Natural killer cell treated with Interleukin-12 subunit alpha and Interleukin-12 subunit beta and Interleukin-15 and Interleukin-18, amount 100 ng/mL, for 72 hours (primary cell): ENCODE measurements at regions not wholly inside any gene's neighbourhood (a gene's known extent, or its start where the extent isn't known, plus 50 kb on each side); places are given as distances from the start of the nearest gene placed in this dataset.
"Not testable (repeated sequence)": the region's sequence is repeated elsewhere in the genome, so short reads cannot be mapped to it uniquely, and the experiment has no call there.

Experiments
- ATAC-seq, 2 donors: fragments of 150-1000 bp; cut with Tn5 transposase in 1 of 2; sonication (Bioruptor Pico), chemical (Tn5 transposase) in 1 of 2; 2 replicates each; pipeline ENCODE4 v1.10.0; 2021
- DNase-seq: peaks from one replicate; pipeline ENCODE4 v3.0.0; 2022; ENCODE audit warnings: low spot score
- H3K27ac Mint-ChIP-seq, 2 donors: 1 replicate in 1 of 2; 2 replicates in 1 of 2; pipeline ENCODE4 v1.8.0; 2022; ENCODE audit warnings: mixed read lengths in 2 of 2, mild to moderate bottlenecking in 1 of 2, moderate library complexity in 1 of 2
- H3K27me3 Mint-ChIP-seq, 2 donors: 1 replicate in 1 of 2; 2 replicates in 1 of 2; pipeline ENCODE4 v1.8.0; 2022; ENCODE audit warnings: mixed read lengths in 2 of 2
- H3K36me3 Mint-ChIP-seq: one replicate; pipeline ENCODE4 v1.8.0; 2022; ENCODE audit warnings: mixed read lengths
- H3K4me1 Mint-ChIP-seq, 2 donors: 1 replicate in 1 of 2; 2 replicates in 1 of 2; pipeline ENCODE4 v1.8.0; 2022; ENCODE audit warnings: low read depth in 2 of 2, mixed read lengths in 2 of 2, mild to moderate bottlenecking in 1 of 2
- H3K4me3 Mint-ChIP-seq: one replicate; pipeline ENCODE4 v1.8.0; 2022; ENCODE audit warnings: mixed read lengths
- H3K9me3 Mint-ChIP-seq: 2 replicates; pipeline ENCODE4 v1.8.0; 2022; ENCODE audit warnings: mixed read lengths

- Mint-ChIP-seq H3K27ac (no peak overlapping the region), H3K4me1 (no peaks in the 10 kb centered on the region), H3K4me3 (no peak overlapping the region), H3K27me3 (no peaks in the 10 kb centered on the region), H3K9me3 (peaks cover 10% of the 10 kb centered on the region), H3K36me3 (no peaks in the 10 kb centered on the region)
- DNase-seq (no peak), ATAC-seq (no peak)
These were observed 55.1 kb downstream of the TTC6 start for GRCh38 chr14:37650356-37651037.

- H3K4me3 Mint-ChIP-seq = no peak overlapping the region
- DNase-seq (no peak), ATAC-seq (no peak)
- peaks cover 13% of the 10 kb centered on the region for H3K9me3 Mint-ChIP-seq
- H3K4me1 Mint-ChIP-seq = no peaks in the 10 kb centered on the region
- no peaks in the 10 kb centered on the region for H3K36me3 Mint-ChIP-seq
- H3K27me3 Mint-ChIP-seq = no peaks in the 10 kb centered on the region
- H3K27ac Mint-ChIP-seq = no peak overlapping the region
These were observed 56.6 kb downstream of the TTC6 start for GRCh38 chr14:37652042-37652441.

GRCh38 chr14:37655418-37655817 lies 60.0 kb downstream of the TTC6 start:
- no peak for ATAC-seq
- H3K4me3 Mint-ChIP-seq = no peak overlapping the region
- H3K27ac Mint-ChIP-seq = no peak overlapping the region
- no peaks in the 10 kb centered on the region for H3K27me3 Mint-ChIP-seq
- H3K9me3 Mint-ChIP-seq = peaks cover 18% of the 10 kb centered on the region
- no peak for DNase-seq
- no peaks in the 10 kb centered on the region for H3K4me1 Mint-ChIP-seq
- no peaks in the 10 kb centered on the region for H3K36me3 Mint-ChIP-seq

GRCh38 chr14:37658156-37658555 lies 62.7 kb downstream of the TTC6 start:
- Mint-ChIP-seq H3K27me3 (no peaks in the 10 kb centered on the region), H3K27ac (no peak overlapping the region), H3K4me3 (no peak overlapping the region), H3K9me3 (peaks cover 17% of the 10 kb centered on the region), H3K36me3 (no peaks in the 10 kb centered on the region), H3K4me1 (no peaks in the 10 kb centered on the region)
- ATAC-seq = no peak
- DNase-seq = no peak

- H3K27me3 Mint-ChIP-seq = no peaks in the 10 kb centered on the region
- peaks cover 12% of the 10 kb centered on the region for H3K9me3 Mint-ChIP-seq
- H3K36me3 Mint-ChIP-seq = no peaks in the 10 kb centered on the region
- ATAC-seq (no peak), DNase-seq (no peak)
- H3K27ac Mint-ChIP-seq = no peak overlapping the region
- no peak overlapping the region for H3K4me3 Mint-ChIP-seq
- H3K4me1 Mint-ChIP-seq = no peaks in the 10 kb centered on the region
These were observed 68.1 kb downstream of the TTC6 start for GRCh38 chr14:37663498-37663897.

- Mint-ChIP-seq H3K27ac (no peak overlapping the region), H3K27me3 (no peaks in the 10 kb centered on the region), H3K9me3 (peaks cover 13% of the 10 kb centered on the region), H3K4me1 (no peaks in the 10 kb centered on the region), H3K36me3 (no peaks in the 10 kb centered on the region), H3K4me3 (no peak overlapping the region)
- DNase-seq (no peak), ATAC-seq (no peak)
These were observed 70.0 kb downstream of the TTC6 start for GRCh38 chr14:37665479-37665878.

- DNase-seq (no peak), ATAC-seq (no peak)
- H3K4me1 Mint-ChIP-seq = no peaks in the 10 kb centered on the region
- H3K36me3 Mint-ChIP-seq = no peaks in the 10 kb centered on the region
- H3K9me3 Mint-ChIP-seq = peaks cover 11% of the 10 kb centered on the region
- H3K27ac Mint-ChIP-seq = no peak overlapping the region
- H3K27me3 Mint-ChIP-seq = no peaks in the 10 kb centered on the region
- no peak overlapping the region for H3K4me3 Mint-ChIP-seq
These were observed 70.5 kb downstream of the TTC6 start for GRCh38 chr14:37665951-37666350.

GRCh38 chr14:37668646-37669045 lies 73.2 kb downstream of the TTC6 start:
- H3K36me3 Mint-ChIP-seq = no peaks in the 10 kb centered on the region
- DNase-seq (no peak), ATAC-seq (no peak)
- H3K27me3 Mint-ChIP-seq = no peaks in the 10 kb centered on the region
- H3K4me1 Mint-ChIP-seq = no peaks in the 10 kb centered on the region
- peaks cover 8% of the 10 kb centered on the region for H3K9me3 Mint-ChIP-seq
- H3K27ac Mint-ChIP-seq = no peak overlapping the region
- H3K4me3 Mint-ChIP-seq = no peak overlapping the region

- Mint-ChIP-seq H3K27me3 (no peaks in the 10 kb centered on the region), H3K4me3 (no peak overlapping the region), H3K36me3 (no peaks in the 10 kb centered on the region), H3K9me3 (peaks cover 4% of the 10 kb centered on the region), H3K4me1 (no peaks in the 10 kb centered on the region), H3K27ac (no peak overlapping the region)
- DNase-seq (no peak), ATAC-seq (no peak)
These were observed 73.8 kb downstream of the TTC6 start for GRCh38 chr14:37669242-37669641.

- Mint-ChIP-seq H3K27ac (no peak overlapping the region), H3K36me3 (no peaks in the 10 kb centered on the region)
These were observed 78.0 kb downstream of the TTC6 start for GRCh38 chr14:37673439-37673838.

GRCh38 chr14:37678916-37679315 lies 83.5 kb downstream of the TTC6 start:
- DNase-seq (no peak), ATAC-seq (no peak)
- Mint-ChIP-seq H3K36me3 (no peaks in the 10 kb centered on the region), H3K27me3 (no peaks in the 10 kb centered on the region), H3K9me3 (peaks cover 15% of the 10 kb centered on the region), H3K4me3 (no peak overlapping the region), H3K27ac (no peak overlapping the region), H3K4me1 (no peaks in the 10 kb centered on the region)

More at GRCh38 chr14:37673439-37673838, 78.0 kb downstream of the TTC6 start:
- H3K27me3 Mint-ChIP-seq = no peaks in the 10 kb centered on the region
- DNase-seq = no peak
- H3K9me3 Mint-ChIP-seq = peaks cover 12% of the 10 kb centered on the region
- no peaks in the 10 kb centered on the region for H3K4me1 Mint-ChIP-seq
- no peak overlapping the region for H3K4me3 Mint-ChIP-seq
- no peak for ATAC-seq

- Mint-ChIP-seq H3K27me3 (no peaks in the 10 kb centered on the region), H3K36me3 (no peaks in the 10 kb centered on the region), H3K4me1 (no peaks in the 10 kb centered on the region), H3K9me3 (peaks cover 17% of the 10 kb centered on the region), H3K4me3 (no peak overlapping the region), H3K27ac (no peak overlapping the region)
- ATAC-seq = no peak
- no peak for DNase-seq
These were observed 86.1 kb downstream of the TTC6 start for GRCh38 chr14:37681486-37681885.

GRCh38 chr14:37692680-37693079 lies 97.3 kb downstream of the TTC6 start:
- H3K27me3 Mint-ChIP-seq, H3K36me3 Mint-ChIP-seq: not testable (repeated sequence)
- peaks cover 23% of the 10 kb centered on the region for H3K9me3 Mint-ChIP-seq

GRCh38 chr14:37693420-37693819 lies 98.0 kb downstream of the TTC6 start:
- not testable (repeated sequence) for H3K36me3 Mint-ChIP-seq, H3K4me1 Mint-ChIP-seq, H3K4me3 Mint-ChIP-seq, DNase-seq, H3K27ac Mint-ChIP-seq, H3K27me3 Mint-ChIP-seq, ATAC-seq
- peaks cover 20% of the 10 kb centered on the region for H3K9me3 Mint-ChIP-seq

More at GRCh38 chr14:37692680-37693079, 97.3 kb downstream of the TTC6 start:
- not testable (repeated sequence) for DNase-seq, H3K4me1 Mint-ChIP-seq, ATAC-seq, H3K27ac Mint-ChIP-seq, H3K4me3 Mint-ChIP-seq

- Mint-ChIP-seq H3K27me3 (no peaks in the 10 kb centered on the region), H3K4me3 (no peak overlapping the region), H3K27ac (no peak overlapping the region), H3K36me3 (peaks cover 6% of the 10 kb centered on the region), H3K4me1 (no peaks in the 10 kb centered on the region), H3K9me3 (peaks cover 21% of the 10 kb centered on the region)
- DNase-seq = no peak
- no peak for ATAC-seq
These were observed 100.4 kb downstream of the TTC6 start for GRCh38 chr14:37695866-37696265.
